ENCODE measurements at regions not wholly inside any gene's neighbourhood (a gene's known extent, or its start where the extent isn't known, plus 50 kb on each side); places are given as distances from the start of the nearest gene placed in this dataset.

DNA sequence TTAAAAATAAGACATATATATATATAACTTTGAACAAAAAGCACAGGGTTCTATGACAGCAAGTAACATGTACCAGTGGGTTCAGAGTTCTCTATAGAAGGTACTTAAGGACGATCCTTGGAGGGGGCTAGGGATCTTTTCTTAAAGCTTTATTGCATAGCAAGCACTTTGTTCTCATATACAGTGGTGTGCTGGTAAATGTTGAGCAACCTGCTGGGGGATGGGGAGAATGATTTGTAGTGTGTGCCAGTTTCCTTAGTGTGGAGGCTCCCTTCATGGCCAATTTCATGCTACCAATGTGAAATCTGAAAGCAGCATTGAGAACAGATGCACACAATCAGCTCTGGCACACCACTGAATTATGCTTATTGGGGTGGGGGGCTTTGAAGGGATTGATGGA, 69.5 kb upstream of the NFASC start (continued):
- TF ChIP-seq RBBP5 (IDR thresholded peaks at IDR 0.05; ENCODE audit: borderline replicate concordance, low read depth, low read length): no peak
